ENCODE measurements at regions not wholly inside any gene's neighbourhood (a gene's known extent, or its start where the extent isn't known, plus 50 kb on each side); places are given as distances from the start of the nearest gene placed in this dataset.

DNA sequence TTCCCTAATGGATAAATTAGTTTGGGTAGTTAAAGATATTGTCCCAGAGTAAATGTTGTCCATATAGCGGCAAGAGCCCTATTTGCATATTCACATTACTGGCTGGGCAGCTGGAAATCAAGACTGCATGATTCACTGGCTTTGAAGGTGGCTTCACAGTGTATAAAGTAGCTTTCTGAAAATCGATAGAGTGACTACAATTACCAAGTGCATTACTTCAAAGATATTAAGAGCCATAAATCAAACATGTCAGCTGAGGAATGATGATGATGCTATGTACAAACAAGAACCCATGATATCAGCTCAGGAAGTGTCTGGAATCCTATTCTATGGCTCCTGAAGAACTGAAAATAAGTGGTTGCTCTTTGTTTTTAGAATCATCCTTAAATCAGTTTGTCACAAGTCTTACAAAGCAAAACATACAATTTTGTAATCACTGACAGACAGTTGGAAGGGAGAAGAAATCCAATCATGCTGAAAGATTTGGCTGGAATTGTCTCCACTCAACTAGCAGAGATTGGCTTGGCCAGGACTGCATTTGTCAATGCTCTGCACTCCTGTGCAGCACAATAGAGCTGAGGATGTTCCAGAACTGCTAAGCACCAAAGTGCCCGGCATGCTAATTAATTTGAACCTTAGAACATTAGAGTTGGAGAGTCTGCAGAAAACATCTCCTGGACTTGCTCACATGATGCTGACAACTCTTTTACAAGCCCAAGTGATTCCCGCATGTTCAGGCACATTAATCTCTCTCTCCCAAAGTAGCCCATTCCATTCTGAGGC lies 77.9 kb upstream of the B3GAT2 start:
- no peaks in the 10 kb centered on the region for H3K36me3 ChIP-seq
- H3K4me1 ChIP-seq: no peaks in the 10 kb centered on the region
- no peak overlapping the region for H3K27ac ChIP-seq
- no peaks in the 10 kb centered on the region for H3K27me3 ChIP-seq
- no peak overlapping the region for H3K9ac ChIP-seq
- TF ChIP-seq Cebpa-rat (IDR thresholded peaks at IDR 0.05): no peak
- no peaks in the 10 kb centered on the region for H4K20me1 ChIP-seq
- no peak overlapping the region for H3K4me3 ChIP-seq
- no peak overlapping the region for H3K4me2 ChIP-seq
- H3K9me3 ChIP-seq: no peaks in the 10 kb centered on the region

DNA sequence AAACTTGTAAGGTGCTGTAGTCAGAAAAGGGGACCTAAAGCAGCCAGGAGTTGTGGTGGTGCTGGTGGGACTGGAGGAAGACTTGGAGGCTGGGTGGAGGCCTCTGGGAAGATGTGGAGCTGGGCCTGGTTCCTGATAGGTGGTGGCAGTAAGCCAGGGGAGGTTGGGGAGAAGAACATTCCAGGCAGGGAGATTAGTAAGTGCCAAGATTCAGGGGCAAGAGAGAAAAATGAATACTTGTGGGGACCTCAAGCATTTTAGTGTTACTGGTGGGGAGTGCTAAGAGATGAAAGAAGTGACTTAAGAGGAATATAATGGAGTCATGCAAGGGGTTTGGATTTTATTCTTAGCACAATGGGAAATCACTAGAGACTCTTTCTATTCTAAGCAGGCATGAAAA lies 79.0 kb upstream of the B3GAT2 start:
- no peaks in the 10 kb centered on the region for H3K9me3 ChIP-seq
- no peak overlapping the region for H3K4me3 ChIP-seq
- H3K4me1 ChIP-seq: no peaks in the 10 kb centered on the region
- no peak for TF ChIP-seq Cebpa-rat (IDR thresholded peaks at IDR 0.05)
- no peaks in the 10 kb centered on the region for H3K27me3 ChIP-seq
- H3K36me3 ChIP-seq: no peaks in the 10 kb centered on the region
- H3K4me2 ChIP-seq: no peak overlapping the region
- H3K9ac ChIP-seq: no peak overlapping the region
- no peak overlapping the region for H3K27ac ChIP-seq
- H4K20me1 ChIP-seq: no peaks in the 10 kb centered on the region

DNA sequence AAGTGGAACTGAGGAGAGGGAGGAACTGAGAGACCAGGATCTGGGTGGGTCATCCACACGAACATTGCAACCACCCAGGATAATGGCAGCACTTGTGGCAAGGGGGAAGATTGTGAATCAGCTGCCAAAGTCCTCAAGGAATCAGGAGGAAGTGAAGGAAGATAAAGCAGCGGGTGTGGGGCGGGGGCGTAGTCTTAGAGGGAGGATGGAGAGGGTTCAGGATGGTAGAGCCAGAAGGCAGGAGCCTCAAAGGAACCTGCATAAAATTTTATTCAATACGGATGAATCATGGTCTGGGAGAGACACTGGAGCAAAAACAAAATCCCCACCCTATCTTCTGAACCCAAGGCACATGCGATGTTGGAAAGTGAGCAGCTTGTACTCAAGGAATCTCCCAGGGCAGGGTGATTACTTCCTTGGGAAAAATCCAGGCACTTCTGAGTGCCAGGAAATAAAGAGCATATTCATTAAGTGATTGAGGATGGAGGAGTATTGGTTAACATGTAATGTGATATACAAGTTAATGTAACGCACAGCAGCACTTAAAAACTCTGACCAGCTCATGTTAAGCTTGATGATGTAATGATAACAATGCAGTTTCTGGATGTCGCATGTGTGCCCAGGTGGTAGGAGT lies 82.0 kb upstream of the B3GAT2 start:
- H3K27me3 ChIP-seq: no peaks in the 10 kb centered on the region
- H3K4me2 ChIP-seq: no peak overlapping the region
- 0 out of 2 replicates have a peak, but pooled peaks cover under 1% of the 10 kb centered on the region for H3K4me1 ChIP-seq
- H3K9me3 ChIP-seq: no peaks in the 10 kb centered on the region
- no peaks in the 10 kb centered on the region for H3K36me3 ChIP-seq
- no peak overlapping the region for H3K4me3 ChIP-seq
- H4K20me1 ChIP-seq: no peaks in the 10 kb centered on the region
- H3K9ac ChIP-seq: no peak overlapping the region
- H3K27ac ChIP-seq: no peak overlapping the region
- TF ChIP-seq Cebpa-rat (IDR thresholded peaks at IDR 0.05): no peak

DNA sequence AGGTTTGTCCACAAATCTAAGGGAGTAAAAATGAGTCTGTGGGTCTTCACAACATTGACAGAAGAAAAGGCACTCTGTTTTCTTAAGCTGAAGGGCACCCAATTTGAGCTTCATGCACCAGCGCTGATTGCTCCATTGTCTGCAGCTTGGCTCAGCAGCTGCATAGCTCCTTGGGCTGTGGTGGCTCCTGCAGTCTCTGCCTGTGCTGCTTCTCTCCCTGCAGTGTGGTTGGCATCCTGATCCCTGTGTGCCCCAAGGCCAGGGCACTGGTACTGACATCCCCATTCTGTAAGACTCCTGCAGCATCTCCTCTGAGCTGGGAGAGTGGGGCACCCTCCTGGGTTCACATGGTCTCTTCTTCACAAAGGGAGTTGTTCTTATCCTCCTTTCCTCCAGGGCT lies 83.2 kb upstream of the B3GAT2 start:
- H3K27ac ChIP-seq: no peak overlapping the region
- H3K4me2 ChIP-seq: no peak overlapping the region
- no peaks in the 10 kb centered on the region for H3K27me3 ChIP-seq
- TF ChIP-seq Cebpa-rat (IDR thresholded peaks at IDR 0.05): no peak
- H4K20me1 ChIP-seq: no peaks in the 10 kb centered on the region
- H3K36me3 ChIP-seq: no peaks in the 10 kb centered on the region
- 0 out of 2 replicates have a peak, but pooled peaks cover 4% of the 10 kb centered on the region for H3K4me1 ChIP-seq
- no peaks in the 10 kb centered on the region for H3K9me3 ChIP-seq
- H3K4me3 ChIP-seq: no peak overlapping the region
- H3K9ac ChIP-seq: no peak overlapping the region

DNA sequence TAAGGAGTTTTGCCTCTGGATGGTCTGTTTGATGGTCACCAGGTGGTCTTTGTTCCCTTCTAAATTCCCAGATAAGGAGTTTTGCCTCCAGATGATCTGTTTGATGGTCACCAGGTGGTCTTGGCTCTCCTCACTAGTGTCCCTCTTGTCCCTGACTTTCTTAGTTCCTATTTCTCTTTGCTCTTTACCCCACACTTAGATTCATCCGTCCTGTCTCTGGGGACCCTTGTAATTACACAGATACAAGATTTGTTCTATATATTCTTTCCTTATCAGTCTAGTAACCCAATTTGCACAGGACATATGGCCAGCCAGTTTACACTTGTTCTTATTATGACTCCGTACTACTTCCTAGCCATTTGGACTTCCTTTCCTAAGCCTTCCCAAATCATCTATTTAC lies 84.0 kb upstream of the B3GAT2 start:
- Histone ChIP-seq H3K9ac (no peak overlapping the region), H4K20me1 (no peaks in the 10 kb centered on the region), H3K4me3 (no peak overlapping the region), H3K4me1 (0 out of 2 replicates have a peak, but pooled peaks cover 4% of the 10 kb centered on the region), H3K36me3 (no peaks in the 10 kb centered on the region), H3K27ac (no peak overlapping the region), H3K4me2 (no peak overlapping the region), H3K27me3 (no peaks in the 10 kb centered on the region), H3K9me3 (no peaks in the 10 kb centered on the region)
- TF ChIP-seq Cebpa-rat (IDR thresholded peaks at IDR 0.05): no peak

DNA sequence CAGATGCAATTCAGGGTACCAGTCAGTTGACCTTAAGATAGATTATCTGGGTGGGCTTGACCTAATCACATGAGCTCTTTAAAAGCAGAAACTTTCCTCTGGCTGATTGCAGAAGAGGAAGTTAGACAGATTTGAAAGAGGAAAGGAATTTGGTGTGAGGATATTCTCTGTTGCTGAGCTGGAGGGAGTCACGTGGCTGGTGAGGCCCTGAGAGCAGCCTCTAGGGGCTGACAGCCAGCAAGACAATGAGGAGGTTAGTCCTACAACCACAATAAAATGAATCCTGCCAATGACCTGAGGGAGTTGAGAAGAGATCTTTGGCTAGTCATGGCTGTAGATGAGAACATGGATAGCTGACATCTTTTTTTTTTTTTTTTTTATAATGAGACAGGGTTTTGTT lies 87.0 kb upstream of the B3GAT2 start:
- Histone ChIP-seq H3K4me3 (no peak overlapping the region), H3K27me3 (no peaks in the 10 kb centered on the region), H3K9me3 (no peaks in the 10 kb centered on the region), H3K9ac (no peak overlapping the region), H4K20me1 (no peaks in the 10 kb centered on the region), H3K4me1 (0 out of 2 replicates have a peak, but pooled peaks cover 4% of the 10 kb centered on the region), H3K27ac (no peak overlapping the region), H3K36me3 (no peaks in the 10 kb centered on the region), H3K4me2 (0 out of 2 replicates have a peak overlapping the region, but pooled peaks have one; percentile 6)
- no peak for TF ChIP-seq Cebpa-rat (IDR thresholded peaks at IDR 0.05)

DNA sequence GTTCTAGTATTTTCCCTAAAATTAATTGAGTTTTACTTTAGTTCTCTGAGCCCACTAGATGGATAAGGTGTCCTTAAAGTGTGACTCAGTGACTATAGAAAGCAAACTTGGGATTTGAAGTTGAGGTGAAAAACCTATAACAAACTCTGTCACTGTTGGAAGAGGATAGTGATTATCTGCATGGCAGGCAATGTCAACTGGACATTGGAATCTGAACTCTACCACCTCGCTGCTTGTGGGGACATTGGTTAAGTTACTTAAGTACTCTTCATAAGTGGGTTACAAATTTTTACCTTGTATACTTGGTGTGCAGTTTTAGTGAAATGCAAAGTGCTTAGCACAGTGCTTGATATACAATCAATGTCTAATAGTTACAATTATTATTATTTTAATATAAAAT lies 87.9 kb upstream of the B3GAT2 start:
- H3K27ac ChIP-seq: no peak overlapping the region
- no peak for TF ChIP-seq Cebpa-rat (IDR thresholded peaks at IDR 0.05)
- no peaks in the 10 kb centered on the region for H3K36me3 ChIP-seq
- H3K4me3 ChIP-seq: no peak overlapping the region
- H3K27me3 ChIP-seq: no peaks in the 10 kb centered on the region
- H4K20me1 ChIP-seq: no peaks in the 10 kb centered on the region
- H3K9me3 ChIP-seq: no peaks in the 10 kb centered on the region
- H3K4me2 ChIP-seq: no peak overlapping the region
- no peak overlapping the region for H3K9ac ChIP-seq
- H3K4me1 ChIP-seq: 0 out of 2 replicates have a peak, but pooled peaks cover 4% of the 10 kb centered on the region

DNA sequence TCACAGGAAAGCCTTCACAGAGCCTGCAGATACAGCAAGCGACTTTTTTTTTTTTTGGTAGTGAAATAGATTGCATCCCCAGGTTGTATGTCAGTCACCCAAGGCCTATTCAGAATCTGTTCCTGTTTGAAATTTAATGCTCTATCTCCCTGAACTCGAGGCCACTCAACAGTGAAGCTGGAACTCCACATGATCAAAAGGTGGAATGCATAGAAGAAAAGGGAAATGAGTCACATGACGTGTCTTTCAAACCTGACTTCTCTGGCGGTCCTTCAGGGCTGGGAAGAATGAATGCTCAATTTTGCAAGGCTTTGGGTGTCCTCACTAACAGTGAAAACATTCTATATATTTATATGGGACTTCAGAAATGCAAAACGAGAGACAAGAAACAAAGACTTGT lies 88.4 kb upstream of the B3GAT2 start:
- no peak overlapping the region for H3K9ac ChIP-seq
- H3K27me3 ChIP-seq: no peaks in the 10 kb centered on the region
- H3K9me3 ChIP-seq: no peaks in the 10 kb centered on the region
- no peak overlapping the region for H3K4me2 ChIP-seq
- TF ChIP-seq Cebpa-rat (IDR thresholded peaks at IDR 0.05): no peak
- no peaks in the 10 kb centered on the region for H4K20me1 ChIP-seq
- H3K36me3 ChIP-seq: no peaks in the 10 kb centered on the region
- no peak overlapping the region for H3K4me3 ChIP-seq
- 0 out of 2 replicates have a peak, but pooled peaks cover 4% of the 10 kb centered on the region for H3K4me1 ChIP-seq
- no peak overlapping the region for H3K27ac ChIP-seq

DNA sequence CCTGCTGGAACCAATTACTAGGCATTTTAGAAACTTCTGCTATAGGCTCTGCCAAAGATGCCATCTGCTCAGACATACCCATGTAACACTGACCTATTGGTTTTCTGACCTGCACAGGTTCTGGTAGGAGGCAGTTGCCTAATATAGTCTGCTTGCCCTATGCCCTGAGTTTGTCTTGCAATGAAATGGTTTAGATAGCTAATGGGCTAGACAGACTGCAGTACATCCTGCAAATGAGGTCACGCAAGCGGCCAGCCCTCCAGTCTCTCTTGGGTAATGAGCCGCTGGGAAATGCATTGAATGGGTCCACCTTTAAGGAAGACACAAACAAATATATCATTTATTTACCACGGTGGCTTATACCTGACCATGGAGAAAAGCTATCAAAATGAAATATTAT lies 90.6 kb upstream of the B3GAT2 start:
- Histone ChIP-seq H3K4me2 (no peak overlapping the region), H3K4me3 (no peak overlapping the region)
- no peak for TF ChIP-seq Cebpa-rat (IDR thresholded peaks at IDR 0.05)

More for the DNA sequence above, 90.6 kb upstream of the B3GAT2 start:
- no peak overlapping the region for H3K9ac ChIP-seq
- no peaks in the 10 kb centered on the region for H3K36me3 ChIP-seq
- H3K9me3 ChIP-seq: no peaks in the 10 kb centered on the region
- no peaks in the 10 kb centered on the region for H4K20me1 ChIP-seq
- H3K4me1 ChIP-seq: peaks cover 12% of the 10 kb centered on the region; the same call in 1 of the 2 replicates
- no peak overlapping the region for H3K27ac ChIP-seq
- H3K27me3 ChIP-seq: no peaks in the 10 kb centered on the region

Data from BLaER1 (cell line).